ENCODE measurements at regions not wholly inside any gene's neighbourhood (a gene's known extent, or its start where the extent isn't known, plus 50 kb on each side); places are given as distances from the start of the nearest gene placed in this dataset.

DNA sequence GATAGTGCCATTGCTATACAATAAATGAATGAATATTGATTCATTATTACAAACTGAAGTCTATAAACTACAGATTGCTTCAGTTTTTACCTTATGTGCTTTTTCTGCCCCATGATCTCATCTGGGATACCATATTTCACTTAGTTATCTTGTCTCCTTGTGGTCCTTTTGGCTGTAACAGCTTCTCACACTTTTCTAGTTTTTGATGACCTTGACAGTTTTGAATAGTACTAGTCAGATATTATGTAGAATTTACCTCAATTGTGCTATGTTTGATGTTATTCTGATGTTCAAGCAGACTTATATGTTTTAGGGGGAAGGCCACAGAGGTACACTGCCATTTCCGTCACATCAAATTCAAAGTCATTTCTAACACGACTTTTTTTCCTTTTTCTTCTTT, 2364.3 kb upstream of the ACO1 start:
- TF ChIP-seq CTCF (IDR thresholded peaks at IDR 0.05): no peak
- no peak for TF ChIP-seq POLR2A (IDR thresholded peaks at IDR 0.05)
- no peak for TF ChIP-seq EP300 (IDR thresholded peaks at IDR 0.05)

Measured in ovary (tissue), 3 donors.